Smooth muscle cell of the brain vasculature (primary cell): ENCODE measurements at regions not wholly inside any gene's neighbourhood (a gene's known extent, or its start where the extent isn't known, plus 50 kb on each side); places are given as distances from the start of the nearest gene placed in this dataset.
A peak's percentile ranks its signal among the peaks of the same experiment; 100 is the strongest.

Experiments
- DNase-seq: peaks from one replicate; pipeline ENCODE4 v3.0.0-alpha.2; 2012; ENCODE audit warnings: low read depth, low spot score

- DNase-seq: no peak
These were observed 88.7 kb upstream of the FAM169A start for GRCh38 chr5:74954919-74955318.

- DNase-seq: no peak
These were observed 87.9 kb upstream of the FAM169A start for GRCh38 chr5:74953937-74954720.

- no peak for DNase-seq
These were observed 87.4 kb upstream of the FAM169A start for GRCh38 chr5:74953554-74953936.

GRCh38 chr5:74952406-74952805, 86.2 kb upstream of the FAM169A start:
- no peak for DNase-seq

- no peak for DNase-seq
These were observed 85.7 kb upstream of the FAM169A start for GRCh38 chr5:74951865-74952264.

GRCh38 chr5:74950836-74951515, 84.8 kb upstream of the FAM169A start:
- DNase-seq: no peak

GRCh38 chr5:74949976-74950375, 83.8 kb upstream of the FAM169A start:
- DNase-seq: no peak

GRCh38 chr5:74948031-74948546, 81.9 kb upstream of the FAM169A start:
- DNase-seq: no peak

GRCh38 chr5:74946471-74946870, 80.3 kb upstream of the FAM169A start:
- DNase-seq: no peak

GRCh38 chr5:74945561-74946165, 79.5 kb upstream of the FAM169A start:
- no peak for DNase-seq

- DNase-seq: no peak
These were observed 77.7 kb upstream of the FAM169A start for GRCh38 chr5:74943905-74944304.

GRCh38 chr5:74942622-74943286, 76.6 kb upstream of the FAM169A start:
- no peak for DNase-seq

- no peak for DNase-seq
These were observed 74.7 kb upstream of the FAM169A start for GRCh38 chr5:74940782-74941353.

- DNase-seq: no peak
These were observed 72.2 kb upstream of the FAM169A start for GRCh38 chr5:74938250-74938933.

- DNase-seq: no peak
These were observed 69.5 kb upstream of the FAM169A start for GRCh38 chr5:74935752-74936091.

- DNase-seq: no peak
These were observed 69.0 kb upstream of the FAM169A start for GRCh38 chr5:74934949-74935751.

GRCh38 chr5:74927336-74927735, 61.1 kb upstream of the FAM169A start:
- no peak for DNase-seq

GRCh38 chr5:74919487-74919886, 53.3 kb upstream of the FAM169A start:
- DNase-seq: peak; percentile 20

- DNase-seq: no peak
These were observed 52.9 kb upstream of the FAM169A start for GRCh38 chr5:74919041-74919440.

GRCh38 chr5:74918232-74918669, 52.1 kb upstream of the FAM169A start:
- DNase-seq: no peak
